GM12878 (cell line): ENCODE measurements at regions not wholly inside any gene's neighbourhood (a gene's known extent, or its start where the extent isn't known, plus 50 kb on each side); places are given as distances from the start of the nearest gene placed in this dataset.
A peak's percentile ranks its signal among the peaks of the same experiment; 100 is the strongest.

Experiments used
- ATF7 ChIP-seq: fragments of 450-650 bp; IDR thresholded peaks from 2 replicates; pipeline ENCODE4 v1.6.1; 2016; ENCODE audit warnings: low read depth, mild to moderate bottlenecking
- CBFB ChIP-seq: IDR thresholded peaks from 2 replicates; pipeline ENCODE4 v1.6.1; 2016; ENCODE audit warnings: antibody characterized with exemption, low read depth
- GATAD2B ChIP-seq: fragments of 450-650 bp; conservative IDR thresholded peaks from 2 replicates; pipeline ENCODE4 v1.6.1; 2017; ENCODE audit warnings: low read depth, mild to moderate bottlenecking, moderate library complexity
- HDAC2 ChIP-seq: fragments of 200-600 bp; sonication (generic); IDR thresholded peaks from 2 replicates; pipeline ENCODE4 v1.6.1; 2017
- SP1 ChIP-seq: IDR thresholded peaks from one replicate; pipeline ENCODE4 v1.6.1; 2011; ENCODE audit warnings: low read depth, low read length
- STAT1 ChIP-seq: fragments of 450-650 bp; conservative IDR thresholded peaks from 2 replicates; pipeline ENCODE4 v1.6.1; 2014; ENCODE audit warnings: antibody characterized with exemption, mild to moderate bottlenecking
- TARDBP ChIP-seq: IDR thresholded peaks from 2 replicates; pipeline ENCODE4 v1.6.1; 2016; ENCODE audit warnings: borderline replicate concordance
- TCF7 ChIP-seq: IDR thresholded peaks from 2 replicates; pipeline ENCODE4 v1.6.1; 2014; ENCODE audit warnings: antibody characterized with exemption, borderline replicate concordance
- ZNF24 ChIP-seq: fragments of 450-650 bp; IDR thresholded peaks from 2 replicates; pipeline ENCODE4 v1.6.1; 2017; ENCODE audit warnings: antibody characterized with exemption, mild to moderate bottlenecking
- TF ChIP-seq, protein P1 (sequence below): fragments of 450-650 bp; formaldehyde crosslinking; IDR thresholded peaks from 2 replicates; pipeline ENCODE4 v1.4.0; 2020; ENCODE audit warnings: mild to moderate bottlenecking, moderate library complexity
- TF ChIP-seq, protein P2 (sequence below): fragments of 150-350 bp; IDR thresholded peaks from 2 replicates; pipeline ENCODE4 v1.6.1; 2014; ENCODE audit warnings: mild to moderate bottlenecking, low read depth, low read length
- TF ChIP-seq, protein P3 (sequence below): fragments of 450-650 bp; formaldehyde crosslinking; IDR thresholded peaks from 2 replicates; pipeline ENCODE4 v1.4.0; 2022; ENCODE audit warnings: mild to moderate bottlenecking, moderate library complexity
- TF ChIP-seq, protein P4 (sequence below): fragments of 450-650 bp; IDR thresholded peaks from 2 replicates; pipeline ENCODE4 v1.6.1; 2014; ENCODE audit warnings: mild to moderate bottlenecking
- TF ChIP-seq, protein P5 (sequence below): fragments of 450-650 bp; IDR thresholded peaks from 2 replicates; pipeline ENCODE4 v1.6.1; 2017; ENCODE audit warnings: mild to moderate bottlenecking, low read depth, inconsistent platforms; ENCODE audit not compliant: poor library complexity, severe bottlenecking

DNA sequence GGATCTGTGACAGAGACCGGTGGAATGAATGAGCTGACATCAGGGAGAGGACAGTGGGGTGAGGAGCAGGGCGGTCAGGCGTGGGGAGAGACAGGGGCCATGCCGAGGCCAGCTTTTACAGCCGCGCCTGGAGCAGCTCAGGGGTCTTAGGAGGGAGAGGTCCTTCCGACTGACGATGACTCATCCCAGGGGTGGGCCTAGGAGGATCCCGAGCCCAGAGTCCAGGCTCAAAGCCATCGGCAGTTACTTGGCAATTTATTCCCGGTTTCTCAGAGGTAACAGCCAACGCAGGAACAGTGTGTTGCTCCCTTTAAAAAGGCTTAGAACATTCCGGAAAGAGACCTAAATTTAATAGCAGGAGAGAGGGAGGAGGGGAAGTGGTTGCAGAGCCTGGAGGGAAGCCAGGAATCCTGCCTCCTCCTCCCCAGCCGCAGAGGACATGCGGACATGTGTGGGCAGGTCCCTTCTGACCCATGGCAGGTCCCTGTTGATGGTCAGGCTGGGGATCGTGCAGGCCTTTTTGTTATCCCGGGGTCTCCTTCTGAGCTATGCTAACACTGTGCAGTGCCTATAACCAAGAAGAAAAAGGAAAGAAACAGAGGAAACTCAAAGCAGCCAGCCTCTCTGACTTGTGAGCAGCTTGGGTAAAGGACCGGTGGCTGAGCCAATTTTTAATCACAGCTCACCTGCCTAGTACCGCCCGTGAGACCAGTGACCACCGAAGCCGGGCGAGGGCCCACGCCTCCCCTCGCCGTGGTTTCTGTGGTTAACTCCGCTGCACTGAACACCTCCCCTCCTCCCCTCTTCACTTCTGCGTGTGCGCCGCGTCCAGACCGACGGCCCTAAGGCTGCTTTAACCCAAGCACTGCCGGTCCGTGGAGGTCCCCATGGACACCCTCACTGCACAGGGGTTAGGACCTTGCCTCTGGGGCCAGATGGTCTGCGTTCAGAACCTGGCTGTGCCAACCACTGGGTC lies 392.4 kb upstream of the PROK2 start (continued):
- TF ChIP-seq, protein P1, sequence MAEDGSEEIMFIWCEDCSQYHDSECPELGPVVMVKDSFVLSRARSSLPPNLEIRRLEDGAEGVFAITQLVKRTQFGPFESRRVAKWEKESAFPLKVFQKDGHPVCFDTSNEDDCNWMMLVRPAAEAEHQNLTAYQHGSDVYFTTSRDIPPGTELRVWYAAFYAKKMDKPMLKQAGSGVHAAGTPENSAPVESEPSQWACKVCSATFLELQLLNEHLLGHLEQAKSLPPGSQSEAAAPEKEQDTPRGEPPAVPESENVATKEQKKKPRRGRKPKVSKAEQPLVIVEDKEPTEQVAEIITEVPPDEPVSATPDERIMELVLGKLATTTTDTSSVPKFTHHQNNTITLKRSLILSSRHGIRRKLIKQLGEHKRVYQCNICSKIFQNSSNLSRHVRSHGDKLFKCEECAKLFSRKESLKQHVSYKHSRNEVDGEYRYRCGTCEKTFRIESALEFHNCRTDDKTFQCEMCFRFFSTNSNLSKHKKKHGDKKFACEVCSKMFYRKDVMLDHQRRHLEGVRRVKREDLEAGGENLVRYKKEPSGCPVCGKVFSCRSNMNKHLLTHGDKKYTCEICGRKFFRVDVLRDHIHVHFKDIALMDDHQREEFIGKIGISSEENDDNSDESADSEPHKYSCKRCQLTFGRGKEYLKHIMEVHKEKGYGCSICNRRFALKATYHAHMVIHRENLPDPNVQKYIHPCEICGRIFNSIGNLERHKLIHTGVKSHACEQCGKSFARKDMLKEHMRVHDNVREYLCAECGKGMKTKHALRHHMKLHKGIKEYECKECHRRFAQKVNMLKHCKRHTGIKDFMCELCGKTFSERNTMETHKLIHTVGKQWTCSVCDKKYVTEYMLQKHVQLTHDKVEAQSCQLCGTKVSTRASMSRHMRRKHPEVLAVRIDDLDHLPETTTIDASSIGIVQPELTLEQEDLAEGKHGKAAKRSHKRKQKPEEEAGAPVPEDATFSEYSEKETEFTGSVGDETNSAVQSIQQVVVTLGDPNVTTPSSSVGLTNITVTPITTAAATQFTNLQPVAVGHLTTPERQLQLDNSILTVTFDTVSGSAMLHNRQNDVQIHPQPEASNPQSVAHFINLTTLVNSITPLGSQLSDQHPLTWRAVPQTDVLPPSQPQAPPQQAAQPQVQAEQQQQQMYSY (CRISPR knock-in tag) = no peak
- TF ChIP-seq TCF7 = no peak
- TF ChIP-seq GATAD2B = peak; percentile 76
- TF ChIP-seq SP1 = peak; percentile 11
- TF ChIP-seq, protein P2, sequence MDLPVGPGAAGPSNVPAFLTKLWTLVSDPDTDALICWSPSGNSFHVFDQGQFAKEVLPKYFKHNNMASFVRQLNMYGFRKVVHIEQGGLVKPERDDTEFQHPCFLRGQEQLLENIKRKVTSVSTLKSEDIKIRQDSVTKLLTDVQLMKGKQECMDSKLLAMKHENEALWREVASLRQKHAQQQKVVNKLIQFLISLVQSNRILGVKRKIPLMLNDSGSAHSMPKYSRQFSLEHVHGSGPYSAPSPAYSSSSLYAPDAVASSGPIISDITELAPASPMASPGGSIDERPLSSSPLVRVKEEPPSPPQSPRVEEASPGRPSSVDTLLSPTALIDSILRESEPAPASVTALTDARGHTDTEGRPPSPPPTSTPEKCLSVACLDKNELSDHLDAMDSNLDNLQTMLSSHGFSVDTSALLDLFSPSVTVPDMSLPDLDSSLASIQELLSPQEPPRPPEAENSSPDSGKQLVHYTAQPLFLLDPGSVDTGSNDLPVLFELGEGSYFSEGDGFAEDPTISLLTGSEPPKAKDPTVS = no peak; the same call in 1 of the 2 replicates
- no peak for TF ChIP-seq ATF7
- no peak for TF ChIP-seq STAT1
- TF ChIP-seq ZNF24 = no peak
- TF ChIP-seq TARDBP = no peak
- TF ChIP-seq, protein P3, sequence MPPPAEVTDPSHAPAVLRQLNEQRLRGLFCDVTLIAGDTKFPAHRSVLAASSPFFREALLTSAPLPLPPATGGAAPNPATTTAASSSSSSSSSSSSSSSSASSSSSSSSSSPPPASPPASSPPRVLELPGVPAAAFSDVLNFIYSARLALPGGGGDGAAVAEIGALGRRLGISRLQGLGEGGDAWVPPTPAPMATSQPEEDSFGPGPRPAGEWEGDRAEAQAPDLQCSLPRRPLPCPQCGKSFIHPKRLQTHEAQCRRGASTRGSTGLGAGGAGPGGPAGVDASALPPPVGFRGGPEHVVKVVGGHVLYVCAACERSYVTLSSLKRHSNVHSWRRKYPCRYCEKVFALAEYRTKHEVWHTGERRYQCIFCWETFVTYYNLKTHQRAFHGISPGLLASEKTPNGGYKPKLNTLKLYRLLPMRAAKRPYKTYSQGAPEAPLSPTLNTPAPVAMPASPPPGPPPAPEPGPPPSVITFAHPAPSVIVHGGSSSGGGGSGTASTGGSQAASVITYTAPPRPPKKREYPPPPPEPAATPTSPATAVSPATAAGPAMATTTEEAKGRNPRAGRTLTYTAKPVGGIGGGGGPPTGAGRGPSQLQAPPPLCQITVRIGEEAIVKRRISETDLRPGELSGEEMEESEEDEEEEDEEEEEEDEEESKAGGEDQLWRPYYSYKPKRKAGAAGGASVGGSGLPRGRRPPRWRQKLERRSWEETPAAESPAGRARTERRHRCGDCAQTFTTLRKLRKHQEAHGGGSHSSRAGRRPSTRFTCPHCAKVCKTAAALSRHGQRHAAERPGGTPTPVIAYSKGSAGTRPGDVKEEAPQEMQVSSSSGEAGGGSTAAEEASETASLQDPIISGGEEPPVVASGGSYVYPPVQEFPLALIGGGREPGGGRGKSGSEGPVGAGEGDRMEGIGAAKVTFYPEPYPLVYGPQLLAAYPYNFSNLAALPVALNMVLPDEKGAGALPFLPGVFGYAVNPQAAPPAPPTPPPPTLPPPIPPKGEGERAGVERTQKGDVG = no peak
- TF ChIP-seq, protein P4, sequence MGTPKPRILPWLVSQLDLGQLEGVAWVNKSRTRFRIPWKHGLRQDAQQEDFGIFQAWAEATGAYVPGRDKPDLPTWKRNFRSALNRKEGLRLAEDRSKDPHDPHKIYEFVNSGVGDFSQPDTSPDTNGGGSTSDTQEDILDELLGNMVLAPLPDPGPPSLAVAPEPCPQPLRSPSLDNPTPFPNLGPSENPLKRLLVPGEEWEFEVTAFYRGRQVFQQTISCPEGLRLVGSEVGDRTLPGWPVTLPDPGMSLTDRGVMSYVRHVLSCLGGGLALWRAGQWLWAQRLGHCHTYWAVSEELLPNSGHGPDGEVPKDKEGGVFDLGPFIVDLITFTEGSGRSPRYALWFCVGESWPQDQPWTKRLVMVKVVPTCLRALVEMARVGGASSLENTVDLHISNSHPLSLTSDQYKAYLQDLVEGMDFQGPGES = no peak
- TF ChIP-seq, protein P5, sequence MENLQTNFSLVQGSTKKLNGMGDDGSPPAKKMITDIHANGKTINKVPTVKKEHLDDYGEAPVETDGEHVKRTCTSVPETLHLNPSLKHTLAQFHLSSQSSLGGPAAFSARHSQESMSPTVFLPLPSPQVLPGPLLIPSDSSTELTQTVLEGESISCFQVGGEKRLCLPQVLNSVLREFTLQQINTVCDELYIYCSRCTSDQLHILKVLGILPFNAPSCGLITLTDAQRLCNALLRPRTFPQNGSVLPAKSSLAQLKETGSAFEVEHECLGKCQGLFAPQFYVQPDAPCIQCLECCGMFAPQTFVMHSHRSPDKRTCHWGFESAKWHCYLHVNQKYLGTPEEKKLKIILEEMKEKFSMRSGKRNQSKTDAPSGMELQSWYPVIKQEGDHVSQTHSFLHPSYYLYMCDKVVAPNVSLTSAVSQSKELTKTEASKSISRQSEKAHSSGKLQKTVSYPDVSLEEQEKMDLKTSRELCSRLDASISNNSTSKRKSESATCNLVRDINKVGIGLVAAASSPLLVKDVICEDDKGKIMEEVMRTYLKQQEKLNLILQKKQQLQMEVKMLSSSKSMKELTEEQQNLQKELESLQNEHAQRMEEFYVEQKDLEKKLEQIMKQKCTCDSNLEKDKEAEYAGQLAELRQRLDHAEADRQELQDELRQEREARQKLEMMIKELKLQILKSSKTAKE = no peak
- peak; percentile 99 for TF ChIP-seq CBFB
- TF ChIP-seq HDAC2 = no peak
